Nephron progenitor cell (in vitro differentiated cells): ENCODE measurements at regions not wholly inside any gene's neighbourhood (a gene's known extent, or its start where the extent isn't known, plus 50 kb on each side); places are given as distances from the start of the nearest gene placed in this dataset.

ENCODE experiments used
- DNase-seq: peaks from one replicate; pipeline ENCODE4 v3.0.0; 2021
- H3K27ac Mint-ChIP-seq: 2 replicates; pipeline ENCODE4 v1.8.0; 2021; ENCODE audit warnings: mild to moderate bottlenecking, moderate library complexity, mixed read lengths
- H3K27me3 Mint-ChIP-seq: 2 replicates; pipeline ENCODE4 v1.8.0; 2021; ENCODE audit warnings: mild to moderate bottlenecking, low read depth, mixed read lengths; ENCODE audit not compliant: poor library complexity
- H3K36me3 Mint-ChIP-seq: 2 replicates; pipeline ENCODE4 v1.8.0; 2021; ENCODE audit warnings: low read depth, mixed read lengths
- H3K4me1 Mint-ChIP-seq: 2 replicates; pipeline ENCODE4 v1.8.0; 2021; ENCODE audit warnings: mixed read lengths
- H3K4me3 Mint-ChIP-seq: 2 replicates; pipeline ENCODE4 v1.8.0; 2021; ENCODE audit warnings: mild to moderate bottlenecking, moderate library complexity, mixed read lengths
- H3K9me3 Mint-ChIP-seq: 2 replicates; pipeline ENCODE4 v1.8.0; 2021; ENCODE audit warnings: mild to moderate bottlenecking, moderate library complexity, mixed read lengths
- CTCF ChIP-seq: fragments of 200-600 bp; sonication (generic); IDR thresholded peaks from 2 replicates; pipeline ENCODE4 v1.5.0; 2021; ENCODE audit warnings: antibody characterized with exemption

- peaks cover 24% of the 10 kb centered on the region for H3K4me1 Mint-ChIP-seq
- H3K27me3 Mint-ChIP-seq: peaks cover 48% of the 10 kb centered on the region
- H3K4me3 Mint-ChIP-seq: peak overlapping the region; percentile 16
- peaks cover 9% of the 10 kb centered on the region for H3K9me3 Mint-ChIP-seq
- no peak for TF ChIP-seq CTCF
- DNase-seq: no peak
- no peak overlapping the region for H3K27ac Mint-ChIP-seq
- H3K36me3 Mint-ChIP-seq: peaks cover 26% of the 10 kb centered on the region
Observed at GRCh38 chr1:9179463-9180110, 50.7 kb upstream of the GPR157 start.

- Mint-ChIP-seq H3K36me3 (peaks cover 19% of the 10 kb centered on the region), H3K4me1 (peaks cover 24% of the 10 kb centered on the region), H3K4me3 (peak overlapping the region; percentile 16), H3K9me3 (peaks cover 2% of the 10 kb centered on the region), H3K27me3 (peaks cover 53% of the 10 kb centered on the region), H3K27ac (no peak overlapping the region)
- no peak for DNase-seq
- no peak for TF ChIP-seq CTCF
Observed at GRCh38 chr1:9180111-9180819, 51.4 kb upstream of the GPR157 start.

- Mint-ChIP-seq H3K9me3 (no peaks in the 10 kb centered on the region), H3K4me1 (peaks cover 19% of the 10 kb centered on the region), H3K4me3 (peak overlapping the region; percentile 82), H3K27me3 (peaks cover 60% of the 10 kb centered on the region), H3K27ac (no peak overlapping the region), H3K36me3 (peaks cover 13% of the 10 kb centered on the region)
- TF ChIP-seq CTCF: peak; percentile 98
- peak; percentile 92 for DNase-seq
Observed at GRCh38 chr1:9181176-9181906, 52.4 kb upstream of the GPR157 start.

- H3K27me3 Mint-ChIP-seq: peaks cover 60% of the 10 kb centered on the region
- TF ChIP-seq CTCF: peak; percentile 10
- peak overlapping the region; percentile 82 for H3K4me3 Mint-ChIP-seq
- H3K36me3 Mint-ChIP-seq: peaks cover 6% of the 10 kb centered on the region
- H3K27ac Mint-ChIP-seq: peak overlapping the region; percentile 29
- H3K4me1 Mint-ChIP-seq: peaks cover 19% of the 10 kb centered on the region
- H3K9me3 Mint-ChIP-seq: no peaks in the 10 kb centered on the region
- peak; percentile 69 for DNase-seq
Observed at GRCh38 chr1:9181990-9182783, 52.4 kb upstream of the H6PD start.

- Mint-ChIP-seq H3K9me3 (no peaks in the 10 kb centered on the region), H3K27me3 (peaks cover 60% of the 10 kb centered on the region), H3K27ac (no peak overlapping the region), H3K4me1 (peaks cover 19% of the 10 kb centered on the region), H3K36me3 (peaks cover 6% of the 10 kb centered on the region), H3K4me3 (peak overlapping the region; percentile 81)
- DNase-seq: peak; percentile 33
- no peak for TF ChIP-seq CTCF
Observed at GRCh38 chr1:9182784-9183257, 51.8 kb upstream of the H6PD start.
